Stomach (tissue), 8 donors: ENCODE measurements at regions not wholly inside any gene's neighbourhood (a gene's known extent, or its start where the extent isn't known, plus 50 kb on each side); places are given as distances from the start of the nearest gene placed in this dataset.

ENCODE experiments used
- DNase-seq, 2 donors: peaks; one replicate each; pipeline versions ENCODE4 v3.0.0 to v3.0.0-alpha.2; 2013 to 2019
- H3K27ac ChIP-seq, 5 donors: fragments of 200-600 bp in 4 of 5; sonication (generic) in 4 of 5; one replicate each; pipeline ENCODE4 v1.5.1; 2013 to 2019; ENCODE audit warnings: mild to moderate bottlenecking in 1 of 5, moderate library complexity in 1 of 5
- H3K27me3 ChIP-seq, 3 donors: fragments of 200-600 bp; sonication (generic); one replicate each; pipeline ENCODE4 v1.5.1; 2017 to 2019; ENCODE audit warnings: mixed run types in 1 of 3
- H3K36me3 ChIP-seq, 4 donors: fragments of 200-600 bp; sonication (generic); 1 replicate in 3 of 4; 2 replicates in 1 of 4; pipeline ENCODE4 v1.5.1; 2016 to 2019
- H3K4me1 ChIP-seq, 4 donors: fragments of 200-600 bp; sonication (generic); one replicate each; pipeline ENCODE4 v1.5.1; 2016 to 2019
- H3K4me3 ChIP-seq, 4 donors: fragments of 200-600 bp; sonication (generic) in 3 of 4; one replicate each; pipeline ENCODE4 v1.5.1; 2016 to 2019; ENCODE audit warnings: mild to moderate bottlenecking in 1 of 4
- H3K9me3 ChIP-seq, 4 donors: fragments of 200-600 bp; sonication (generic); one replicate each; pipeline ENCODE4 v1.5.1; 2016 to 2019
- EP300 ChIP-seq: sonication (generic); formaldehyde crosslinking; IDR thresholded peaks from one replicate; pipeline ENCODE4 v1.6.1; 2017; ENCODE audit warnings: antibody characterized with exemption
- POLR2A ChIP-seq, 4 donors: fragments of 450-650 bp; IDR thresholded peaks; one replicate each; pipeline ENCODE4 v1.6.1; 2016; ENCODE audit warnings: antibody characterized with exemption in 4 of 4, control low read depth in 2 of 4, mild to moderate bottlenecking in 1 of 4, moderate library complexity in 1 of 4
- POLR2AphosphoS5 ChIP-seq, 3 donors: sonication (generic); formaldehyde crosslinking; IDR thresholded peaks; one replicate each; pipeline ENCODE4 v1.6.1; 2016; ENCODE audit warnings: antibody characterized with exemption in 3 of 3
- WGBS, 5 donors: extraction: QIAGEN DNeasy Blood & Tissue Kit in 3 of 5; methylation state at CpG; one replicate each; pipeline versions ENCODE4 v1.1.5 to v1.1.7; 2013 to 2018; 5-methylcytosine and 5-hydroxymethylcytosine counted together
- intact Hi-C: fragments of 100-400 bp; cut with DNase I; formaldehyde crosslinking; loops from one replicate; pipeline ENCODE4 v1.15.1; 2023; ENCODE audit warnings: low total_unique reads
- TF ChIP-seq, protein P1 (sequence below), 7 experiments: fragments of 450-650 bp in 4 of 7; fragments of 200-600 bp in 3 of 7; sonication (generic) in 3 of 7; IDR thresholded peaks; one replicate each; pipeline ENCODE4 v1.5.1; 2016 to 2019; ENCODE audit warnings: antibody characterized with exemption in 7 of 7, control low read depth in 2 of 7, mild to moderate bottlenecking in 1 of 7
- donor health status: healthy with polysubstance abuse.
- donor health status: Bipolar disorder and iron deficiency.
- donor health status: healthy.

DNA sequence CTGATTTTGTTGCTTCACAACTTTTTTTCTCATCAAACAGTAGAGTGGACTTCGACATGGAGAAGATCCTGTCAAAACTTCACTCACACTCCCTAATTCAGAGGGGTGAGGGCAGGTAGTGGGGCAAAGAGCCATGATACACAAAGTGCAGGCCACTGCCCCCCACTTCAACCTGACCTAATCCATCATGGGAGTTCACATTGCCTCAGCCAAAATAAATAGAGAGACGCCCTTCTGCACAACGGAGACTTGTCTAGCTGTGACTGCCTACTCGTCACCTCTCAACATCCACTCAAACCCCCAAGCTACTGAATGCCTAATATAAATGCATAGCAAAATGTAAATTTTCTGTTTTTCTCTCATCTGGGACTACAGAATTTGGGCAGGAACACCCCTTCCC, 213.2 kb downstream of the PMP22 start:
- intact Hi-C loops, result no loop called here
- H3K27ac ChIP-seq, result no peak overlapping the region
- TF ChIP-seq, protein P1, sequence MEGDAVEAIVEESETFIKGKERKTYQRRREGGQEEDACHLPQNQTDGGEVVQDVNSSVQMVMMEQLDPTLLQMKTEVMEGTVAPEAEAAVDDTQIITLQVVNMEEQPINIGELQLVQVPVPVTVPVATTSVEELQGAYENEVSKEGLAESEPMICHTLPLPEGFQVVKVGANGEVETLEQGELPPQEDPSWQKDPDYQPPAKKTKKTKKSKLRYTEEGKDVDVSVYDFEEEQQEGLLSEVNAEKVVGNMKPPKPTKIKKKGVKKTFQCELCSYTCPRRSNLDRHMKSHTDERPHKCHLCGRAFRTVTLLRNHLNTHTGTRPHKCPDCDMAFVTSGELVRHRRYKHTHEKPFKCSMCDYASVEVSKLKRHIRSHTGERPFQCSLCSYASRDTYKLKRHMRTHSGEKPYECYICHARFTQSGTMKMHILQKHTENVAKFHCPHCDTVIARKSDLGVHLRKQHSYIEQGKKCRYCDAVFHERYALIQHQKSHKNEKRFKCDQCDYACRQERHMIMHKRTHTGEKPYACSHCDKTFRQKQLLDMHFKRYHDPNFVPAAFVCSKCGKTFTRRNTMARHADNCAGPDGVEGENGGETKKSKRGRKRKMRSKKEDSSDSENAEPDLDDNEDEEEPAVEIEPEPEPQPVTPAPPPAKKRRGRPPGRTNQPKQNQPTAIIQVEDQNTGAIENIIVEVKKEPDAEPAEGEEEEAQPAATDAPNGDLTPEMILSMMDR (IDR thresholded peaks at IDR 0.05), result no peak
- TF ChIP-seq POLR2A (IDR thresholded peaks at IDR 0.05) (no peak), POLR2AphosphoS5 (IDR thresholded peaks at IDR 0.05) (no peak), EP300 (no peak)
- peaks cover 0 to 5% (median 0%) of the 10 kb centered on the region in 4 donors for H3K9me3 ChIP-seq
- no peaks in the 10 kb centered on the region for H3K4me1 ChIP-seq
- WGBS, 5 donors, result 22 to 42% (median 36%) methylated on average over 4 of the region's 4 CpGs
- DNase-seq, result peak in 1 of 2 donors; percentile 14
- no peaks in the 10 kb centered on the region for H3K36me3 ChIP-seq
- peaks cover 0 to 22% (median 0%) of the 10 kb centered on the region in 3 donors for H3K27me3 ChIP-seq
- no peak overlapping the region for H3K4me3 ChIP-seq

DNA sequence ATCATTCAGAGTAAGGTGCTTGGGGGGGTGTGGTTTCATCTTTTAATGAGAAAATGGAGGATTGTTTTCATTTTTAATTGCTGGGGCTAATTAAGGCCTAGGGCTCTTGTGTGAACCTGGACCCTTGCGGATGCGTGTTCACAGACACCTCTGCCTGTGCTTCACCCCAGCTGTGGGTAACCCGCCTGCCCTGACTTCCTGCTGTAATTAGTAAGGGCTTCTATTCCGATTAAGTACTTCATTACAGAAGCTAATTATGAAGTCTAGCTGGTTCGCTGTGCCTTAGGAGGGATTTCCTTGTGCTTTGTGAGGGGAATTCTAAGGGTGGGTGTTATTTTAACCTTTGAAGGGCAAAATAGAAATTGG, 215.3 kb downstream of the PMP22 start:
- Histone ChIP-seq H3K4me3 (no peak overlapping the region), H3K27me3 (peaks cover 0 to 22% (median 0%) of the 10 kb centered on the region in 3 donors), H3K27ac (no peak overlapping the region), H3K36me3 (no peaks in the 10 kb centered on the region), H3K9me3 (peaks cover 0 to under 1% (median 0%) of the 10 kb centered on the region in 4 donors), H3K4me1 (no peaks in the 10 kb centered on the region)
- 73 to 88% (median 87%) methylated on average over 5 of the region's 5 CpGs for WGBS, 5 donors
- intact Hi-C loops, result no loop called here
- TF ChIP-seq EP300 (no peak), POLR2A (IDR thresholded peaks at IDR 0.05) (no peak), POLR2AphosphoS5 (IDR thresholded peaks at IDR 0.05) (no peak)
- TF ChIP-seq, protein P1 (IDR thresholded peaks at IDR 0.05), result no peak
- DNase-seq, result no peak

DNA sequence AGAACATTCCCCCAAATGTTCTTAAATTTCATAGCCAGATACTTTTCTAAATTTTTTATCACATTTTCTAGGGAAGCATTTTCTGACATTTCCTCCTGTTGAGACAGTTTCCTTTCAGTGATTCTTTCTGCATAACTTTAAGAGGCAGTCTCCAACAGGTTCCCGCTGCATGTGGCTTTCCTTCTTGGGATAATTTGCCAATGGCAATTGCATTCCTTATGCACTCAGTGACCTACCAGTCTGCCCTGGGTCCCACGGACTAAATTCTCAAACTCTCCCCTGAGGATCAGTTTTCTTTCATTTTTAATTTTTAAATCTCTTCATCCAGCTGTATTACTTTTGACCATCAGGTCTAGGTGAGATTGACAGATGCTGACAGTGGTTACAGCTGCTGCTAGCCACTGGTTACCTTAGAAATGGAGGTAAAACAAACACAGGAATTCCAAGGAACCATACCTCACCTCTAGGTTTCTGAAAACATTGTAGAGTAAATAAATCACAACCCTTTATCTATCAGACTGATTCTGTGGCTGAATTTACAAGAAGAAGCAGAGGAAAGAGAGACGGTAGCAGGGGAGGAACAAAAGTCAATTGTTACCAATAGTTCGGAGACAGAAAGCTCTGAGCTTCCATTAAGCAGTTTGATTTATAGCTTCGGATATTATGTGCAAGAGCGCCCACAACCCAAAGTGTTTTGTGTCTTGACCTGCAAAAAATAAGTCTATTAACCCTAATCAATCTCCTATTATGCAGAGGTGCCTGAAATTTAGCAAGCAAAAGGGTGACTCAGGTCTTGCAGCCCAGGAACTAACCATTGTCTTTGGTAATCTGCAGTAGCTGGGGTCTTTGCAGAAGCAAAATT, 216.0 kb downstream of the PMP22 start:
- Histone ChIP-seq H3K4me3 (no peak overlapping the region), H3K27me3 (peaks cover 0 to 22% (median 0%) of the 10 kb centered on the region in 3 donors), H3K27ac (no peak overlapping the region), H3K9me3 (no peaks in the 10 kb centered on the region), H3K4me1 (no peaks in the 10 kb centered on the region), H3K36me3 (no peaks in the 10 kb centered on the region)
- TF ChIP-seq, protein P1 (IDR thresholded peaks at IDR 0.05), result no peak
- TF ChIP-seq EP300 (no peak), POLR2A (IDR thresholded peaks at IDR 0.05) (no peak), POLR2AphosphoS5 (IDR thresholded peaks at IDR 0.05) (no peak)
- WGBS, 5 donors, result 15 to 33% (median 27%) methylated on average over 6 of the region's 6 CpGs
- intact Hi-C loops, result no loop called here
- no peak for DNase-seq

DNA sequence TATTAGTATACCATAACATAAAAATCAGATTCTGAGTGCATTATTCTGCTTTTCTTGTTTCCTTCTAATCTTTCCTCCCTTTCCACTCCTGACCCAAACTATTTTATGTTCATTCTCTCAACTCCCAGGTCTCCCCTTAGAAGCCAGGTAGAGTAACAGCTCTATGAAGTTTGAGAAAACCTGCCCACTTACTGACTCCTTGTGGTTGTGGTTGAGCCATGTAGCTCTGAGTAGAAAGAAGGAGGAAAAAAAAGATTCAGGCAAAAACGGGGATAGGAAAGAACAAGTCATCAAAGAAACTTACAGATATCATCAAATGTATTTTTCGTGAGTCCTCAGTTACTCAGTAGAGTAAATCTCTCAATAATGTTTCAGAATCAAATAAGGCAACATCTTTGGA, 216.7 kb downstream of the PMP22 start:
- H3K4me1 ChIP-seq, result no peaks in the 10 kb centered on the region
- no peaks in the 10 kb centered on the region for H3K9me3 ChIP-seq
- DNase-seq, result no peak
- no peaks in the 10 kb centered on the region for H3K36me3 ChIP-seq
- 43 to 49% (median 47%) methylated on average over 2 of the region's 2 CpGs for WGBS, 5 donors
- peaks cover 0 to 22% (median 0%) of the 10 kb centered on the region in 3 donors for H3K27me3 ChIP-seq
- no peak overlapping the region for H3K27ac ChIP-seq
- no peak overlapping the region for H3K4me3 ChIP-seq
- intact Hi-C loops, result no loop called here
- TF ChIP-seq POLR2A (IDR thresholded peaks at IDR 0.05) (no peak), EP300 (no peak), POLR2AphosphoS5 (IDR thresholded peaks at IDR 0.05) (no peak)
- TF ChIP-seq, protein P1 (IDR thresholded peaks at IDR 0.05), result no peak
